ENCODE measurements at regions not wholly inside any gene's neighbourhood (a gene's known extent, or its start where the extent isn't known, plus 50 kb on each side); places are given as distances from the start of the nearest gene placed in this dataset.
"Not testable (repeated sequence)": the region's sequence is repeated elsewhere in the genome, so short reads cannot be mapped to it uniquely, and the experiment has no call there.

DNA sequence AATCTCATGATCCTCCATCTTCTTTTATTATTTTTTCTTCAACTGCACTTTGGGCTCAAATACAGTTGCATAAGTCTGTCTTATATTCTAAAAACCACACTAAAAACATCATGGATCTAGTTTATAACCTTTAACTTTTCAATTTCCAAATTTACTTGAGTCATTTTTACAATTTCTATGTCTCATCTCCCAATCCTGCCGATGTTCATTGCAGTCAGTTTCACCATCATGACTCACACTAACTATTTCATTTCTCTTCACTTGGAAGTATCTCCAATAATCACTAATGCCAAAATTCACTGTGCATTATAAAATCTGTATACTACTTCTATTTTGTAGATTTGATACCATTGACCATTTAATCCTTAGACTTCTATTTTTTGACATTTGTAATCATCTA is 806.9 kb upstream of the SORCS1 start:
- H3K27ac ChIP-seq, result no peak overlapping the region
- TF ChIP-seq, protein P1, sequence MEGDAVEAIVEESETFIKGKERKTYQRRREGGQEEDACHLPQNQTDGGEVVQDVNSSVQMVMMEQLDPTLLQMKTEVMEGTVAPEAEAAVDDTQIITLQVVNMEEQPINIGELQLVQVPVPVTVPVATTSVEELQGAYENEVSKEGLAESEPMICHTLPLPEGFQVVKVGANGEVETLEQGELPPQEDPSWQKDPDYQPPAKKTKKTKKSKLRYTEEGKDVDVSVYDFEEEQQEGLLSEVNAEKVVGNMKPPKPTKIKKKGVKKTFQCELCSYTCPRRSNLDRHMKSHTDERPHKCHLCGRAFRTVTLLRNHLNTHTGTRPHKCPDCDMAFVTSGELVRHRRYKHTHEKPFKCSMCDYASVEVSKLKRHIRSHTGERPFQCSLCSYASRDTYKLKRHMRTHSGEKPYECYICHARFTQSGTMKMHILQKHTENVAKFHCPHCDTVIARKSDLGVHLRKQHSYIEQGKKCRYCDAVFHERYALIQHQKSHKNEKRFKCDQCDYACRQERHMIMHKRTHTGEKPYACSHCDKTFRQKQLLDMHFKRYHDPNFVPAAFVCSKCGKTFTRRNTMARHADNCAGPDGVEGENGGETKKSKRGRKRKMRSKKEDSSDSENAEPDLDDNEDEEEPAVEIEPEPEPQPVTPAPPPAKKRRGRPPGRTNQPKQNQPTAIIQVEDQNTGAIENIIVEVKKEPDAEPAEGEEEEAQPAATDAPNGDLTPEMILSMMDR (conservative IDR thresholded peaks at IDR 0.05), result no peak

DNA sequence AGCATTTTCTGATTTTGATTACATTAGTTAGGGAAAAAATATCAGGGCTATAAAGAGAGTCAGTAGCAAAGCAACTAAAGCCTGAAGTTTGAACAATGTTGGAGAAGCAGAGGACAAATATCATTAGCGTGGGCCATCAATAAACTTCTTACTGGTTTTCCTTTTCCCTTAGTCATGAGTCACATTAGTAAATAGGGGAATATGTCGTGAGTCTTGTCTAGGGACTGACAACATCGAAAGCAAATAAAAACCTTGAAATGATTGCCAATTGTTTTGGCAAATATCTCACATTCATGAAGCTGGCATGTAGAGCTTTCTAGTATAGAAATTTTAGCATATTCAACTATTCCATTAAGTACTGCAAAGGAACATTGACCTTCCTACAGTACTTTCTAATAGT is 806.0 kb upstream of the SORCS1 start:
- peak overlapping the region; percentile 49; the same call in 1 of the 2 replicates for H3K27ac ChIP-seq
- TF ChIP-seq, protein P1 (conservative IDR thresholded peaks at IDR 0.05), result no peak

DNA sequence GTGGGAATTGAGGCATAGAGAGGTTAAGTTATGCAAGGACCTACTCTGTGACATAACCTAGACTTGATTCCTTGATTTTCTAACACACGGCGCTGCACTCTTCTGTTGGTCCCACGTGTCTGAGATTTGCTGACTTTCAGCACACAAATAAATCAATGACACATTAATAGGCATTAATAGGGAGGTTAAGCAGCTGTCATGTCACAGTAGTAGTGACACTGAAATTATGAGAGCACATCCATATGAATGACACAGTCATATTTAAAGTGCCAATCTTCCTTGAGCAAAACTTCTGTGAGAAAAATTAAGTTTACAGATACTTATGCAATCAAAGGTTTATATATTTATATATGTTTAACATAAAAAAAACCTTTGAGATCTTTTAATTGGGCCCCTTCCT is 805.4 kb upstream of the SORCS1 start:
- TF ChIP-seq, protein P1 (conservative IDR thresholded peaks at IDR 0.05), result no peak
- peak overlapping the region; percentile 49; the same call in 1 of the 2 replicates for H3K27ac ChIP-seq

DNA sequence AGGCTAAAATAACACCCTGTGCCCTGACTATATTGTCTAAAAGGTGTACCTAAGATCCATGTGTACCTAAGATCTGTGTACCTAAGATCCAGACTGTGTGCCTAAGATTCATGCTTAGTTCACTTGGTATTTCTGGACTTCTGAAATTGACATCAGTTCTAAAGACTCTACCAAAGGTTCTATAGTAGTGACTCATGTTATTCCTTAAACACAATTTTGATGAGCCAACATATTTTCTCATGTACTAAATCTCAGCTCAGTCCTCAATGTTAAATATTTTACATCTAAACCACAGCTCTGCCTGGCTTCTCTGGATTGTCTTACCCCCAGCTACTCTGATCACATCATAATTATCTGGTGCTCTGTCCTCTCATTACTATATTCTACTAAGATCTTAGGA is 802.3 kb upstream of the SORCS1 start:
- no peak overlapping the region for H3K27ac ChIP-seq
- TF ChIP-seq, protein P1 (conservative IDR thresholded peaks at IDR 0.05), result no peak

DNA sequence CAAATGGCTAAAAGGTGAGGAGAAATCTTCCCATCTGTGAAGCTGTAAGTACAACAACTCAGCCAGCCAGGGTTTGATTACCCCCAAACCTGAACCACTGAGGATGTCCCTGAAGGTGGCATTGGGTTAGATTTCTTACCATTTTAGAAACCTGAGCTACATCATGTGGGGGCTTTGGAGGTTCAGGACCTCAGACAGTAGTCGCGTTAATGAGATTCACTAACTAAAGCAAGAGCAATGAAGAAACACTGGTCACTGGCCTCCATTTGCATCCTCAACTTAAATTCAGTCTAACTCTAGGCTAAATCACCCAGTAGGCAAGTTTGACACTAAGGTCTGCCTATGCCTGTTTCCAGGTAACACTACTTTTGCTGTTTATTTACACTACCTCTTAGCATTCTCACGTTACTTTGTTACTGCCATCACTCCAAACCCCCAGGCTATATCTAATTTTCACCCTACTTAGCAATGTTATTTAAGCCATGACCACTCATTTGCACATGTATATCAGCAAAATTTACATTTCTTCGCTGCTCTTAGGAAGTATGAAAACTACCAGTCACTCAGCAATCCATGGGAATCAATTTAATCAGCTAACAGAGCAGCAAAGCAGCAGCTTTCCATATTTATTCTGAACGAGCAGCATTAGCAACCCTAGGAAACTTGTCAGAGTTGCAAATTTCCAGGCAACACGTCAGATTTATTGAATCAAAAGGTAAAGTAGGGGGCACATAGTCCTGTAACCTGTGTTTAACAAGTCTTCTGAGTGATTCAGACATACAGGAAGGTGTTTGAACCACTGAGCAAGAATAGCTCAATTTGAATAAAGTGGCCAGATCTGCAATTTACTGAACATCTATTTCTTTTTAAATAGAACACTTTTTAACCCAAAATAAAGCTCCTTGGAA is 788.4 kb upstream of the SORCS1 start:
- H3K27ac ChIP-seq, result no peak overlapping the region
- TF ChIP-seq, protein P1 (conservative IDR thresholded peaks at IDR 0.05), result no peak

DNA sequence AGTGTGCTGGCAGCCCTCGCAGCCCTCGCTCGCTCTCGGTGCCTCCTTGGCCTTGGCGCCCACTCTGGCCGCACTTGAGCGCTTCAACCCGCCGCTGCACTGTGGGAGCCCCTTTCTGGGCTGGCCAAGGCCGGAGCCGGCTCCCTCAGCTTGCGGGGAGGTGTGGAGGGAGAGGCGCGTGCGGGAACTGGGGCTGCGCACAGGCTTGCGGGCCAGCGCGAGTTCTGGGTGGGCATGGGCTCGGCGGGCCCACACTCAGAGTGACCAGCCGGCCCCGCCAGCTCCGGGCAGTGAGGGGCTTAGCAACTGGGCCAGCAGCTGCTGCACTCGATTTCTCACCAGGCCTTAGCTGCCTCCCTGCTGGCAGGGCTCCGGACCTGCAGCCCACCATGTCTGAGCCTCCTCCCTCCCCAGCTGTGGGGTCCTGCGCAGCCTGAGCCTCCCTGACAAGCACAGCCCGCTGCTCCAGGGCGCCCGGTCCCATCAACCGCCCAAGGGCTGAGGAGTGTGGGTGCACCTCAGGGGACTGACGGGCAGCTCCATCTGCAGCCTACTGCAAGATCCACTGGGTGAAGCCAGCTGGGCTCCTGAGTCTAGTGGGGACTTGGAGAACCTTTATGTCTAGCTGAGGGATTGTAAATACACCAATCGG is 786.0 kb upstream of the SORCS1 start:
- not testable (repeated sequence) for H3K27ac ChIP-seq

DNA sequence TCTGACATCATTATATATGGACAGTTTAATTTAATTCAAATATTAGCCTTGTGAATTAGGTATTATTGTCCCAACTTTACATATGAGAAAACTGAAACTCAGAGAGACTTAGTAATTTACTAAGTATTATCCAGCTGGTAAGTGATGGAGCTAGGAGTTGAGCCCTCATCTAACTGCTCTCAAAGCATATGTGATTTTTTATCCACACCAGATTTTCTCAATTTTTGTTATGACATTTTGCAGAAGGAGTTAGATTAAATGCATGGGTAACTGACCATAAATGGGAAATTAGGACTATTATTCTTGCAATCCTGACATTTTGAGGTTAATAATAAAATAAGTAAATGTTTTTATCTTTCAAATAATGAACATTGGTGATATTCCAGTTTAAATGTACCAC is 778.3 kb upstream of the SORCS1 start:
- TF ChIP-seq, protein P1 (conservative IDR thresholded peaks at IDR 0.05), result no peak
- no peak overlapping the region for H3K27ac ChIP-seq

DNA sequence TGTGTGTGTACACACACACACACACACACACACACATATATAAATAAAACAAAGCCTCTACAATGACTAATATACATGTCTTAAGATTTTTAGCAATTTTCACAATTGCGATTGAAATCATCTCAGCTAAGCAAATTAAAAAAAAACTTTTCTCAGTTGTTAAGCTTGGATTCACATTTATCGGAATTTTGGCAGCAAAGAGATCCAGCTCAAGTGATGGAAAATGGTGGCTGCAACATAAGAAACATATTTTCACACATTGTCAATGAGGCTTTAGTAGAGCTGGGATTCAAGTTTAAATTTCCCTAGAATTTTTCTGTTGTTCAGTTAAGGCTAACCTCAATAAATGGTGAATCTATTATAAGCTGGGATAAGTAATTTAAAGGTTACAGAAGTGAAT is 768.6 kb upstream of the SORCS1 start:
- no peak overlapping the region for H3K27ac ChIP-seq
- TF ChIP-seq, protein P1 (conservative IDR thresholded peaks at IDR 0.05), result no peak

Data from VCaP (cell line).